G401.6 (cell line): ENCODE measurements at regions not wholly inside any gene's neighbourhood (a gene's known extent, or its start where the extent isn't known, plus 50 kb on each side); places are given as distances from the start of the nearest gene placed in this dataset.

ENCODE experiments used
- FAIRE-seq: peaks from 2 replicates; lab custom pipeline; 2012; peaks lifted over from hg19 to GRCh38; lab: Jason Lieb, UNC

DNA sequence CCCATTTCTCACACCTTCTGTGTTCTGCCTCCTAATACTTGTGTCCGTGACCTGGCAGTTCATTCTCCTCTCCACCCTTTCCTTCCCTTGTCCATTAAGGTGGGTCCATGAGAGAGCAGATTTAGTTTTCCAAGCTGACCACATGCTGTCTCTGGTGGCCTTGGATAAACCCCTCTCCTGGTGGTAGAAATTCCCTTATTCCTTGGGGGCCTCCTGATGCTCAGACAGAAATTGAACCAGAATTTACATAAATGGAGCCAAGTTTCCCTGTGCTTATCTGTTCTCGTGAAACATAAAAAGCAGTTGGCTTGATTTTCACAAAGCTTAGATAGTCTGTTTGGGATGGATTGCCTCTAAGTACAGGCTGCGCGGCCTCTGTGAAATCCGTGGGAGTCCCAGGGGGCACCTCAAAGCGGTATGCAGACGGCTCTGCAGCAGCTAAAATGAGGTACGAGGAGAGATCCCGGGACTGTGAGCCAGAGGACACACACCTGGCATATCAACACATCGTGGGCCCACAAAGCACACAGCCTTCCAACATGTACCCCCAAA is 101.0 kb upstream of the NMNAT3 start:
- no peak for FAIRE-seq

DNA sequence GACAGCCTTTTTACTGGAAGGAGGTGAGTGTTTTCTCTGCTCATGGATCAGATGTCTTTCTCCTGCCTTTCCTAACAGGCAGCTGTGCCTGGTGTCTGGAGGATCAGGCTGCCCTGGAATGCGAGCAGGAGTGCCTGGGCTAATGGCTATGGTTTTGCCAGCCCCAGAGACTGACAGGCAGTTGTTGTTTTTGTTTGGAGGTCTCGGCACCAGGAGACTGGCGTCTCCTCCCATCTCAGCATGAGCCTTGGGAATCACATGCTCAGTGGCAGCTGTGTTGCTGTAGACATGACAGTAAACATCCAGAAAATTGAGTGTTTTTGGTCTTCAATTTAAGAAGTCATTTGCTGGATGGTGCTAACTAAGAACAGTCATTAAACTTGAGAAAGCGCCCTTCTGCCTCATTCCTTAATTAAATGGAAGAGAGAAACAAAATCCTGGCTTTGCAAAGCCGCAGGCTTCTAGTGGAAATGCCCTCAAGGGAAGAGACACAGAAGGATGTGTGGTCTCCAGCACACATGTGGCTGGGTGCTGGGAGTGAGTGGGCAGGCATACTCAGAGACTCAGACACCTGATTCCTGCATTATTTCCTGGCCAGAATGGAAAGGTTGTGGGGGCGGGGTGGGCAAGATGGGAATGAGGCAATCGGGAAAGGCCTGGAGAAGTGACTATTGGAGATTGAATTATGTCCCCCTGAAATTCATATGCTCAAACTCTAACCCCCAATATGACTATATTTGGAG is 97.0 kb upstream of the NMNAT3 start:
- FAIRE-seq = no peak

DNA sequence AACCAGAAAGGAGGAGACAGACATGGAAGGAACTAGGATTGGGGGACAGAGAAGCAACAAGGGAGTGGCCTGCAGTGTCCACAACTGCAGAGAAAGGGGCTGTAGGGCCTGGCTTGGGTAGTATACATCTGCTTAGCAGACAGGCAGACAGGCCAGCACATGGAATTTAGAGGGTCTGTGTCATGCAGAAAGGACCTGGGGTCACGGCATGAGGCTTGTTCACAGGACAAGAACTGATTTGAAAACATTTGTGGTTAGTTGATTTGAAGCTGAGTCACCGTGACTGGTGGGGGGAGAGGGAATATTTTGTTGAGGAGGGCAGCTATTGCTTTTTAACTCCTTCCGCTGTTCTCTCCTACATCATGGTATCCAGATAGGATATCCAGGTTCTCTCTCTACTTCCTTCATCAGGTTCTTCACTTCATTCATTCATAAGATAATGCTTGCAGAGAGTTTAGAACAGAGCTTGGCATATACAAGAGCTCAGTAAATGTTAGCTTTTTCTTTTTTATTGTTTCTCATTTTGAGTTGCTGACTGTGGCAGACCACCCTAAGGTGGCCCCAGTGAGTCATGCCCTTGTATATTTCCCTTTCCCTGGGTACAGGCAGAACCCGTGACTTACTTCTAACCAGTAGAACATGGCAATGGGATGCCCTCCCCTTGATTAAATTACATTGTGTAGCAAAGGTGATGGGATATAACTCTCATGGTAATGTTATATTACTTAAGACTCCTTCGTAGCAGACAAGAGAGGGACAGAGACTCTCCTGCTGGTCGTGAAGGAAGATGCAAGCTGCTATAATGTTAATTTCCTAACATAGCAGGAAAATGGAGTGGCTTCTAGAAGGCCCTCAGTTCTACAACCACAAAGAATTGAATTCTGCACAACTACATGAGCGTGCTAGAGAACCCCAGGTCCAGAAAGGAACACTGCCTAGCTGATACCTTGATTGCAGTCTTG is 95.0 kb upstream of the NMNAT3 start:
- FAIRE-seq = no peak

DNA sequence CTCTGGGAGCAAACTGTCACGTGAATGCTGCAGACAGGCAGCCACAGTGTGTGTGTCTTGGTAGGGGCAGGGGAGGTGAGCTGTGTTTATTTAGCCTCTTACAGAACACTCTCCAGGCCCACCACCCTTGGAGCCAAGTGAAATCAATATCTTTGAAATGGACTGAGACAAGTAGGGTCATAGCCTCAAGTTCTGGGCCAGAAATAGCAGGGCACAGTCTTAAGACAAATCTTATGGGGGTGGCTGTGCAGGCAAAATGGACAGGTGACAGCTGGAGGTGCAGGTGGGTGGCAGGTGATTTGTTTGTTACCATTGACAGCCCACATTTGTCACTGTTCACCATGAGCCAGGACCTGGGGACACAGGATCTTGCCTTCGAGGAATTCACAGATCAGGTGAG is 93.6 kb upstream of the NMNAT3 start:
- no peak for FAIRE-seq

DNA sequence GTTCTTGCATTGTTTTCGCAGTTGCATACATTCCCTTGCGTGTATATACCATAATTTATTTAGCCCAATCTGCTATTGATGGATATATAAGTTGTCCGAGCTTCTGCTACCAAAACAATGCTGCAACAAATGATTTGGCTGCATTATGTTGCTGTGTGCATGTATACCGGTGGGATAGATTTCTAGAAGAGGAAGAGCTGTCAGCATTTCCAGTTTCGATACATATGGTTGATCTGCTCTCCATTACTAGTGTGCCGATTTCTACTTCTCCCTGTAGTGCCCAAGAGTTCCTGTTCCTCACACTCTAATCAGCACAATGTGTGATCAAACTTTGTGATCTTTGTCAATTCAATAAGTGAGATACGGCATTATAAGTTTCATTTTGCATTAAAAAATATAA is 92.8 kb upstream of the NMNAT3 start:
- FAIRE-seq = no peak

DNA sequence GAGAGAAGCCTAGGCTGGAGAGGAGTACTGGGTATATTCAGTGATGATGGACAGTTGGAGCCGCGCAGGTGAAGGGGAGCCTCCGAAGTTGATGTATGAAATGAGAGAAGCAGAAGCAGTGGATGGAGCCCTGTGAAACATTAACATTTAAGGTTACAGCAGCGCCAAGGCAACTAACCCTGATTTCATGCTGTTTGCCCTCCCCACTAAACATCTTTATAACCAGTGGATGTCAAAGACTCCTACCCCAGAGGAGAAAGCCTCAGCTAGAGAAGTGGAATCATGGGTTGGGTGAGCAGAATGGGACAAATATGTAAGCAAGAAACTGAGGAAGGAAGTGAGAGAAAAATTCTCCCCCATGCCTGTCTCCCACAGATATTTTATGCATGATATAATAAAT is 92.0 kb upstream of the NMNAT3 start:
- FAIRE-seq = no peak

DNA sequence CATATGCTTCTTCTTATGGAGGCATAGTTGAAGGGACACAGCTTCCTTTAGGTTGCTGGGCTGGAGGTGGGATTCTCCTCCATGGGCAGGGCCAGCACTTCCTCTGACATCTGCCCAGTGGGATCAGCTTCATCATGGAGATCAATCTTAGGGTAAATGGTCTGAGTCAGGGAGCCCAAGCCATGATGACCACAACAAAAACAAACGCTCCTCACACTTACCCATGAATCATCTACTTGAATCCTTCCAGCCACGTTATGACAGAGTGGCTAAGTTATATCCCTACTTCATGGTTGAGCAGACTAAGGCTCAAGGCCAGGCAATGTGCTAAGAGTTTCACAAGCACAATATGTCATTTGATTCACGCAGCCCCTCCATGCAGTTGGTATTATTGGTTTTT is 87.2 kb upstream of the NMNAT3 start:
- FAIRE-seq = no peak

DNA sequence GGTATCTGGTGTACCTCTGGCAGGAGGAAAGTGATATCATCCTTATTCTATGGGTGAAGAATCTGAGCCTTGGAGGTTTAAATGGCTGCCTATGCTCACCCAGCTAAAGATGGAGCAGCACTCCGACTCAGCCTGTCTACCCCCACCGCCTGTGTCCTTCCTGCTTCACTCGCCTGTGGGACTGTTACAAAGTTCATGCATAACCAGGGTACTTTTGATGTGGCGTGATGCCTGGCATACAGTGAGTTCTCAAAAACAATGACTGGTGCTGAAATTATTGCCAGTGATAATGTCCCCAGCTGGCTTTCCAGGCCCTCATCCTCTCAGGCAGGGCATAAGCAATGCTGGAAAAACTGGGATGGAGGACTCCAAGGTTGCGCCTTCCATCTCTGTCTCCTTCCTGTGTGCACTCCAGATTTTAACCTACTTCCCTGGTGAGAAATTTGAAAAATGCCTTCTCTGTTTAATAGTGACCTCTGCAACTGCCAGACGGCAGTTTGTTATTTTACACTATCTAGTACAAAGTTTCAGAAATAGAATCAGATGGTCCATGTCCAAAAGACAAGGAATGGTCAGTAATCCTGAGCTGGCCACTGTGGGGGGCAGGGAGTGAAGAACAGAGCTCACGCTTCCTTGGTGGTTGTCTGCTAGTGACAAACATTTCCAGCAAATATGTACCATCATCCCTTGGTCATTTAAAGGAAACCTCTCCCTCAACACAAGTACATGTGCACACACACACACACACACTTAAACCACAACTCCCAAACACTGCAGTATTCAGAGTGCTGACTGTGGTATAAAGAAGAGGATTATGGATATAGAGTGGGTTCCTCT is 86.5 kb upstream of the NMNAT3 start:
- FAIRE-seq = no peak

DNA sequence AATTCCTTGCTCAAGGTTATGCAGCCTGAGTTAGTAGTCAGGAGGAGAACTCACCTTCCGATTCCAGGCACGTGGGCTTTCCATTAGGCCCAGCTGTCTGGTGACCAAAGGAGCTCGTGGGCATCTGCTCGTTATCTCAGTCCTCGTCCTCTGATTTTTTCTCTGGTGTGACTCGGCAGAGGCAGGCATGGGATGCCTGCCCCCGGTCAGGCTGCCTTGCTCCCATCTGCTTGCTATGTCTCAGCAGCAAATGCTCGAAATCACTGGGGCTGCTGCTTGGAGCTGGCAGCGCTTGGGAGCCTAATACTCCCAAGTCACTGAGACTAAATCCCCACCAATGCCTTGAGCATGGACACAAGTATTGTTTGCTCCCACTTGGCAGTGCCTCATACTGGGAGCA is 84.5 kb upstream of the NMNAT3 start:
- no peak for FAIRE-seq

DNA sequence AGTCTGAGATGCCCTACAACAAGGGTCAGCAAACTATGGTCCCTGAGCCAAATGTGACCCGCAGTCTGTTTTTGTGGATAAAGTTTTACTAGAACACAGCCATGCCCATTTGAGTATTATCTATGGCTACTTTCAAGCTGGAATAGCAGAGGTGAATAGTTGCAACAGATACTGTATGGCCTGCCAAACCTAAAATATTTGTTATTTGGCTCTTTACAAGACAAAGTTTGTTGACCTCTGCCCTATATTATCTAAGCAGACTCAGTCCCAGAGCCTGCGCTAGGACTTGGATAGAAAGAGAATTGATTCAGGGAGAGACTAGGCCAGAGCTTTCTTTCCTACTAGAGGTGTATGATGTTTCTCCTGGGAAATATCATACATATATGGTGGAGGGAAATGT is 81.7 kb upstream of the NMNAT3 start:
- FAIRE-seq = no peak

DNA sequence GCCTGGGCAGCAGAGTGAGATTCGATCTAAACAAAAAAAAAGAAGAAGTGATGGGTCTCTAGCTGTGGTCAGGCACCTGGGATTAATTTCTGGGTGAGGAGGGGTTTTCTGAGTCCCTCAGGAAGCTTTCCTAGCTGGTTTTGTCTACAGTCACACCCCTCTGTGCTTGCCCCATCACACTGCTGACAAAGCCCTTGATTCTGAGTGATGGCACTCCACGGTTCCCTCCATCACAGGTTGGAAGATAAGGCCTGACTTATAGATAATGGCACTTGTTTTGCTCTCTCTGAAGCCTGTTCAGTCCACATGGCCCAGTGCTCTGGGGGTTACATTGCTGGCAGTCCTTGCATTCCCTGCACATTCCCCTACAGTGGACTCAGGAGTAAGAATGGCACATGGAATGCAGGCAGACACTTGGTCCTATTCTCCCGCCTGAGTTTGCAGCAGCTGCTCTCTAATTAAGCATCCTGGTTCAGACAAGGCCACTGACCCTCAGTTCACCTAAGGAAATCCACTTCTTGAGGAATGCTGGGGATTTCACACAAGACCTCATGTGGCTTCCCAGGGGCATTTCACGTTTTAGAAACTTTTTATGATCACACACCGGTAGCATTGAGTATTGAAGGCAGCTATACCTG is 81.0 kb upstream of the NMNAT3 start:
- no peak for FAIRE-seq

DNA sequence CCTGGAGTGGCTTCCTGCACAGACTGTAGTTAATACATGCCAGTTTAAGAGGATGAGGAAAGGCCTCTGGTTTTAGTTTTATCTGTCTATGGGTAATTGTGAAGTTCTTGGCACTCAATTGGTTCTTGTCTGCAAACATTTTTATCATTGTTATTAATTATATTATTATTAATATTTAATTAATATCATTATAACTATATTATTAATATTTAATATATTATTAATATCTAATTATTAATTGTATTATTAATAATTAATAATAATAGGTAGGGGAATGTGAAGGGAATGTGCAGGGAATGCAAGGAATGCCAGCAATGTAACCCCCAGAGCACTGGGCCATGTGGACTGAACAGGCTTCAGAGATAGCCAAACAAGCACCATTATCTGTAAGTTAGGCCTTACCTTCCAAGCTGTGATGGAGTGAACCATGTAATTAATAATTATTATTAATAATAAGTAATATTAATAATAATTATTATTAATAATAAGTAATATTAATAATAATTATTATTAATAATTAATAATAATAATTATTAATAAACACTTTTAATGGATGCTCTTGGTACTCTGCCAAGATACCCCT is 79.8 kb upstream of the NMNAT3 start:
- no peak for FAIRE-seq

DNA sequence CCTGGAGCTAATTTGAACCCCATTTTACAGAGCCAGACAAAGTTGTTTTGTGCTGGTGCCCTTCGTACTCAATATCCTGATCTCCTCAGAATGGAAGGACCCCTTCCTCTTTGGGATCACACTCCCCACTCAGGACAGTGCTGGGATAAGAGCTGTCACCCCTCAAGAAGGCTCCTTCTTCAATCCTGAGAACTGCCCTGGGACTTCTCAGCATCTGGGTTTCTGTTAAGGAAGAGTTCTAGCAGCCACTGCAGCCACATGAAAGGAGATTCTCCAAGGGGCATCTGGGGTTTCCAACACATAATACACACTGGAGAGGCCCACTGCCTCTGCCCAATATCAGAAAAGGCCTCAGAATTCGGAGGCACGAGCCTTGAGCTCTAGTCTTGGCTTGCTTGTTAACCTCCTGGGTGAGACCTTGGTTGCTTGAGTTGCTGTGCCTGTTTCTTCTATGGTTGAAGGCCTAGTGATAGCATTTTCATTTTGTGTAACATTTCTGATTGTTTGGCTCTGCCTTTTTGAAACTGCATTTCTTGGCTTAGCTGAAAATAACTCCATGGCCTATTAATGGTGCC is 78.8 kb upstream of the NMNAT3 start:
- no peak for FAIRE-seq

DNA sequence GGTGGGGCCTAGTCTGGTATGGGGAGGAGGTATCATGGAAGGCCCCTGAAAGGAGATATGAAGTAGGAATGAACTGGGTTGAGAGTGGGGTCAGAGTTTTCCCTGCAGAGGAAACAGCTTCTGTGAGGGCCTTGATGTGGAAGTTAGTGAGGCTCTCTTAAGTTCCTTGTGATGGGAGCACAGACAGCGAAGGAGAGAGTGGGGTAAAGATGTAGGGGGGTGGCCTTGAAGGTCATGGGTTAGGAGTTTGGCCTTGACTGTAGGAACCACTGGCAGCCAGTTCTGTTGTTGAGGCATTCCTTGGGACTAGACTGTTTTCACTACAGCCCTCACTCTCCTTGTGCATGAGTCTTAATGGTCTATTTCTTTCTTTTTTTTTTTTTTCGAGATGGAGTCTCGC is 77.8 kb upstream of the NMNAT3 start:
- FAIRE-seq = no peak

DNA sequence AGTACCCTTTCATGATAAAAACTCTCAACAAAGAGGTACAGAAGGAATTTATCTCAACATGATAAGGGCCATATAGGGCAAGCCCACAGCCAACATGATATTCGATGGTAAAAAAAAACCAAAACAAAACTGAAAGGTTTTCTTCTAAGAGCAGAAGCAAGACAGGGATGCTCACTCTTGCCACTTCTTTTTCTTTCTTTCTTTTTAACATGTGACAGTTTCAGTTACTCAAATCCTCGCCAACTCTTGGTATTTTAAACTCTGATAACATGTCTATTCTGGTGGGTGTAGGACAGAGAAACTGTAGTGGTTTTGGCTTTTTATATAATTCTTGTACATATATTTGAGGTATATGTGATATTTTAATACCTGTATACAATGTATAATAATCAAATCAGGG is 74.0 kb upstream of the NMNAT3 start:
- no peak for FAIRE-seq

DNA sequence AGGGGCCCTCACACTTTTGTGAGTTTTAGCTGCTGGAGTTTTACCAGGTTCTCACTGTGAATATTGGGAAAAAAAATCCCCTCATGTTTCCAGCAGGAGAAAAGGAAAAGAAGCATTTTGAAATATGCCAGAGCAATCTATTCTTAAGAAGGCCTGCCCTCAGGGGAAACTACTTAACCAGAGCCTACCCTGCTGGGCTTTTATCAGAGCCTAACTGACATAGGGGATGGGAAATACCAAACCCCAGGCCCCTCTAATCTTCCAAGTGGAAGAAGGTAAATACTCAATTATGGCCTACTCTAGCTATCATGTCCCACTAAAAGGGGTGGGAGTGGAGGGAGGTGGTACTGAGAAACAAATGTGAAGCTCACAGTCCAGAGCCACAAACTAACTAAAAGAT is 68.7 kb upstream of the NMNAT3 start:
- no peak for FAIRE-seq

DNA sequence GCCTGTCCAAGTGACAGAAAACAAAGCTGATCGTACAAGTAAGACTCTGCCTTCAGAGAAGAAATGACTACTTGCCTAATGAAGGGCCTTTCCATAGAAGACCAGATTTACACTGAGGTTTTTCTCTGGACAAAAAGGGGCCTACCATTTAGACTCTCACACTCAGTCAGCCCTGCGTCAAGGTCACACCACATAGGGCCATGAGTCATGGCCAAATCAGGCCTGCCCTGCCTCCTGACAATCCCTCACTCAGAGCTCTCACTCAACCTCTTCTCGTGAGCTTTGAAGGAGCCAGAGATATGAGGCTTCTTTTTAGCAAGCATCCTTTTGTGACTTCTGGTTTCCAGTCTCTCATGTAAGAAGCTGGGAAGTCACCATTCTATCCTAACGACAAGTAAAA is 68.1 kb upstream of the NMNAT3 start:
- no peak for FAIRE-seq

DNA sequence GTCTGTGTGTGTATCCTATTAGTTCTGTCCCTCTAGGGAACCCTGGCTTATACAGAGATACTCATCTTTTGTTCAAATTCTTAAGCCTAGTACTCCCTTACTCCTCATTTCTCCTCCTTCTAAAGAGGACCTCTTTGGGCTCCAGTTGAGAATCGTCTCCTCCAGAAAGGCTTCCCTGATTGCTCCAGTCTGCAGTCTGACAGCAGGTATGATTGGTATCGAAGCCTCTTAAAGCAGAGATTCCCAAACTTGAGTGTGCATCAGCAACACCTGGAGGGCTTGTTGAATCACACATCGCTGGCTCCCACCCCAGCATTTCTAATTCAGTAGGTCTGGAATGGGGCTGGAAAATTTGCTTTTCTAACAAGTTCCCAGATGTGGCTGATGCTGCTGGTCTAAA is 60.9 kb upstream of the NMNAT3 start:
- FAIRE-seq = no peak

DNA sequence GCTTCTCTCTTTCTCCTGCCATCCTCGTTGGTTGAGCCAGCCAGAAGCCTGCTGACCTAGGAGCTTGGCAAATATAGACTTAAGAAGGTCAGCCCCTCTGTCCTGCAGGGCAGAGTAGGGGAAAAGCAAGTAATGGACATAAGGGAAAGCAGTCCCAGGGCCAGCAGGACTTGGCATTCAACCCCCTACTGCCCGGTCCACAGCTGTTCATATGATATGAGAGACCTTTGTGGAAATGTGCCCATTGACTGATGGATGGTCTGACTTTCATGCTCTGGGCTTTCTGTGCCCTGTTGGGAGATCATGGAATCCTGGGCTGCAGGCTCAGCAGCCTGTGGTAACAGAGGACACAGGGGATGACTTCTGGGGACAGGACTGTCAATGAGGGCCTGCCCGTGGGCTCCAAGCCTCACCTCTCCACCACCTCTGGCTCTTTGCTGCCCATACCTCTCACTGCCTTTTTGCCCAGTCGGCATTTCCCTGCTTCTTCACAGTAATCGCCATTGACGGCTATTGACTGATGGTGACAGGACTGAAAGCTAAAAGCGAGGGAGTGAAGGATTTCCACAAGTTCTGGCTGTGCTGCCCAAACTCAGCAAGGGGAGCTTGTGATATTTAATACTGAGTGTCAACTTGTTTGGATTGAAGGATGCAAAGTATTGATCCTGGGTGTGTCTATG is 60.0 kb upstream of the NMNAT3 start:
- FAIRE-seq = no peak

DNA sequence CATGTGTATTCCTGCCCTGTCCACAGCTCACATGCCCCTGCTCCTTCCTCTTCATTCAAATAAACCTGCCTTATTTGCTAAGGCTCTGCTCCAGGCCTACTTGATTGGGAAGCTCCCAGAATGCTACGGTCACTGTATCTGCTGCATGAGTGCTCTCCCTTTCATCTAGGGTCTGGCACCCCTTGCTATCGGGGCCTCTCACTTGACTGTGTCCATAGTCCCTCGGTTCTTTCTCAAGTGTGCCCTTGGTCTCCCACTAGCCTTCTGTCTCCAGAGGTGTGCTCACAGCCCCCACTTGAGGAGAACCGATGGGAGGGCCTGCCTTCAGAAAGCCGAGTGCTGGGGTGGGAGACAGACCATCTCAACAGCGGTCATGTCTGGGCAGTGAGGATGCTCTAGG is 57.4 kb upstream of the NMNAT3 start:
- no peak for FAIRE-seq

DNA sequence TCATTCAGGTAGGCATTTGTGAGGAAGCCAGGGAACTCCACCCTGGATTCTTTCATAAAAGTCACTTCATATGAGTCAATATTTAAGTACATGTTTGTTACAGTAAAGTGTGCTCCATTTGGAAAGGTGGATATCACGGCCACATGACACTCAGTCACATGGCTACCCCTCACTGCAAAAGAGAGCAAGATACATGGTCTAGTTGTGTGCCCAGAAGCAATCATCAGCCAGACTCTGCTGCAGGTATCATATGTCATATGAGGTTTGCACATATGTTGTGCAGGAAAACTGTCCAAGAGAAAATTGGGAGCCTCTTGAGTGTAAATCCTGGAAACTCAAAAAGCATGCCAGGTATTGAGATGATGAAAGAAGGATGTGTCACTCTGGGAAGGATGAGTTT is 55.0 kb upstream of the NMNAT3 start:
- no peak for FAIRE-seq
